Left lung (tissue), 4 donors: ENCODE measurements at regions not wholly inside any gene's neighbourhood (a gene's known extent, or its start where the extent isn't known, plus 50 kb on each side); places are given as distances from the start of the nearest gene placed in this dataset.
"Not testable (repeated sequence)": the region's sequence is repeated elsewhere in the genome, so short reads cannot be mapped to it uniquely, and the experiment has no call there.

Experiments used
- ATAC-seq: fragments of 200-7000 bp; cut with Tn5 transposase; one replicate; pipeline ENCODE4 v1.9.1; 2020; ENCODE audit warnings: moderate library complexity
- DNase-seq, 4 donors: peaks; one replicate each; pipeline ENCODE4 v3.0.0-alpha.2; 2013 to 2020
- H3K27ac ChIP-seq, 2 donors: fragments of 200-600 bp; sonication (generic) in 1 of 2; one replicate each; pipeline versions ENCODE4 v1.5.0 to v1.8.0; 2020 to 2021
- H3K27me3 ChIP-seq, 2 donors: fragments of 200-600 bp; sonication (generic) in 1 of 2; one replicate each; pipeline versions ENCODE4 v1.5.0 to v1.8.0; 2020 to 2021
- H3K36me3 ChIP-seq, 2 donors: fragments of 200-600 bp; sonication (generic) in 1 of 2; one replicate each; pipeline versions ENCODE4 v1.5.0 to v1.8.0; 2020 to 2021
- H3K4me1 ChIP-seq, 2 donors: fragments of 200-600 bp; one replicate each; pipeline ENCODE4 v1.8.0; 2021
- H3K4me3 ChIP-seq, 2 donors: fragments of 200-600 bp; sonication (generic) in 1 of 2; one replicate each; pipeline versions ENCODE4 v1.5.0 to v1.8.0; 2020 to 2021; ENCODE audit warnings: mild to moderate bottlenecking in 1 of 2
- H3K9me3 ChIP-seq, 2 donors: fragments of 200-600 bp; sonication (generic) in 1 of 2; one replicate each; pipeline versions ENCODE4 v1.5.0 to v1.8.0; 2020 to 2021
- CTCF ChIP-seq, 2 donors: fragments of 200-600 bp; sonication (generic) in 1 of 2; IDR thresholded peaks; one replicate each; pipeline versions ENCODE4 v1.5.0 to v1.8.0; 2021; ENCODE audit warnings: antibody characterized with exemption in 2 of 2
- intact Hi-C, 2 donors: fragments of 100-400 bp; cut with DNase I; formaldehyde crosslinking; loops; one replicate each; pipeline versions ENCODE4 v1.11.2 to v1.14.2; 2022
- donor health status: DM: no; HTN: yes; CAD: no.
- donor health status: DM: no; HTN: no; CAD: no.

- intact Hi-C loops, result no loop called here
- DNase-seq (no peak), ATAC-seq (no peak)
- no peak overlapping the region for H3K4me3 ChIP-seq
- H3K9me3 ChIP-seq, result peaks cover 4 to 61% of the 10 kb centered on the region in 2 donors
- no peak overlapping the region for H3K27ac ChIP-seq
- H3K36me3 ChIP-seq, result no peaks in the 10 kb centered on the region
- no peak for TF ChIP-seq CTCF (IDR thresholded peaks at IDR 0.05)
- no peaks in the 10 kb centered on the region for H3K27me3 ChIP-seq
- H3K4me1 ChIP-seq, result no peaks in the 10 kb centered on the region
These were observed 765.8 kb upstream of the TPTE start for GRCh38 chr21:9755611-9756010.

- H3K36me3 ChIP-seq, result no peaks in the 10 kb centered on the region
- DNase-seq, result no peak
- intact Hi-C loops, result no loop called here
- no peak overlapping the region for H3K27ac ChIP-seq
- ATAC-seq, result no peak
- H3K27me3 ChIP-seq, result no peaks in the 10 kb centered on the region
- no peak overlapping the region for H3K4me3 ChIP-seq
- H3K4me1 ChIP-seq, result no peaks in the 10 kb centered on the region
- TF ChIP-seq CTCF (IDR thresholded peaks at IDR 0.05), result no peak
- H3K9me3 ChIP-seq, result peaks cover 4 to 63% of the 10 kb centered on the region in 2 donors
These were observed 764.7 kb upstream of the TPTE start for GRCh38 chr21:9756677-9757076.

DNA sequence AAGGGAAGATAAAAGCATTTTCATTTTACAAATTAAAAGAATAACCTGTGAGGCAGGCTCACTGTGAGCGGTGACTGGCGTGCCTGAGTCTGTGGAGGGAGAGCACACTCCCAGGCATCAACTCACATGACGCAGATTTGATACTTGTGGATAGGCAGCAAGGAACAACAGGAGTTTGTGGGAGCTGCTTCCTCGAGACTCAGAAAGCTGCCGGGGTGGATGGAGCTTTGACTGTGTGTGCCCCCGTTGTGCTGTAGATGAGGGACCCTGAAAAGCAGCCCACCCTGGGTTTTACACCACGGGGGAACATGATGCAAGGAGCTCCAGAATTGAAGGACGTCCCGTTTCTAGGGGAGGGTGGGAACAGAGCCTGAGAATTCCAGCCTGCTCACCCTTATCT, 764.3 kb upstream of the TPTE start:
- ATAC-seq, H3K4me3 ChIP-seq, DNase-seq, intact Hi-C loops, H3K36me3 ChIP-seq, H3K27me3 ChIP-seq, H3K4me1 ChIP-seq, H3K27ac ChIP-seq: not testable (repeated sequence)
- peaks cover 4 to 63% of the 10 kb centered on the region in 2 donors for H3K9me3 ChIP-seq

DNA sequence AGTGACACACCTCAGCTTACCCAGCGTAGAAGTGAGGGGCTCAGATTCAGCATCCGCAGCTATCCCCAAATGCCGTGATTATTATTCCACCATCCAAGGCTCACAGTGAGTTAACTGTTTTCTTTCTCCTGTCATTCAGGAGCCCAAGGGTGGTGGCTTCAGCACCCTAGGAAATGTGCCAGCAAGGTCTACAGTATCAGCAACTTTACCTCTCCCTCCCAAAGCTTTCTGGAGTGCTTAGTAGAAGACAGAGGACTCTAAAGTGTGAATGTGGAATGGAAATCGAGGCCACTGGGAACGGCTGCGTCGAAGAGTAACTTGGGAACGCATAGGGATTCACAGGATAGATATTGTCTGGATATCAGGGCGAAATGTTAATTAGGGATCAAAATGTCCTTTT, 763.8 kb upstream of the TPTE start:
- H3K36me3 ChIP-seq, intact Hi-C loops, DNase-seq, H3K27me3 ChIP-seq, H3K4me1 ChIP-seq, ATAC-seq, H3K4me3 ChIP-seq, H3K27ac ChIP-seq: not testable (repeated sequence)
- peaks cover 4 to 62% of the 10 kb centered on the region in 2 donors for H3K9me3 ChIP-seq

- H3K27ac ChIP-seq, result no peak overlapping the region
- no peak for DNase-seq
- intact Hi-C loops, result no loop called here
- H3K4me1 ChIP-seq, result no peaks in the 10 kb centered on the region
- H3K36me3 ChIP-seq, result no peaks in the 10 kb centered on the region
- ATAC-seq, result no peak
- no peaks in the 10 kb centered on the region for H3K27me3 ChIP-seq
- peaks cover 4 to 62% of the 10 kb centered on the region in 2 donors for H3K9me3 ChIP-seq
- no peak overlapping the region for H3K4me3 ChIP-seq
- no peak for TF ChIP-seq CTCF (IDR thresholded peaks at IDR 0.05)
These were observed 763.2 kb upstream of the TPTE start for GRCh38 chr21:9758141-9758540.

DNA sequence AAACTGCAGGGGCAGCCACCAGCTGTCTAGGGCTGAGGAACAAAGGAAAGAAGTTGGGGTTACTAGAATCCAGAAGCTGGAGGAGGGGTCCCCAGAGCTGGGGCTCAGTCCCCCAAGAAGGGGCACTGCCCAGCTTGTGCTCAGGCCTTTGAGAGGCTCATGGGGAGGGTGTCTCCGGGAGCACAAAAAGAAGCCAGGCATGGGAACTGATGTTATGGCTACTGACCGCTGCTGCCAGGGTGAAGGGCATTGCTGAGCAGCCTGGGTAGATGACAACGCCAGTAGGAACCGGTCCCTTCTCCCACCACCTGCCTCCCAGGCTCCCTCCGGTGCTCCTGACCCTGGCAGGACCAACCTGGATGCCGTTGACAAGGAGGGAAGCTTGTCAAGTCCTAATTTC, 762.5 kb upstream of the TPTE start:
- ATAC-seq, result no peak

More for the DNA sequence above, 762.5 kb upstream of the TPTE start:
- intact Hi-C loops, result no loop called here
- Histone ChIP-seq H3K27me3 (no peaks in the 10 kb centered on the region), H3K27ac (no peak overlapping the region), H3K4me1 (no peaks in the 10 kb centered on the region), H3K9me3 (peaks cover 4 to 64% of the 10 kb centered on the region in 2 donors), H3K36me3 (no peaks in the 10 kb centered on the region), H3K4me3 (no peak overlapping the region)
- DNase-seq, result peak in 1 of 4 donors; percentile 83
- TF ChIP-seq CTCF (IDR thresholded peaks at IDR 0.05), result no peak
